HL-60 (cell line): ENCODE measurements at regions not wholly inside any gene's neighbourhood (a gene's known extent, or its start where the extent isn't known, plus 50 kb on each side); places are given as distances from the start of the nearest gene placed in this dataset.

Experiments used
- DNase-seq, 2 experiments: peaks; one replicate each; pipeline ENCODE4 v3.0.0-alpha.2; 2010 to 2020; ENCODE audit warnings: low read depth in 1 of 2, low spot score in 1 of 2
- H3K27ac ChIP-seq: fragments of 250-450 bp; sonication (Bioruptor Pico); replicated peaks from 2 replicates; pipeline ENCODE4 v1.5.1; 2020; ENCODE audit warnings: mild to moderate bottlenecking, moderate library complexity
- H3K27me3 ChIP-seq: fragments of 250-450 bp; sonication (Bioruptor Pico); 2 replicates; pipeline ENCODE4 v1.5.1; 2021; ENCODE audit warnings: mild to moderate bottlenecking, moderate library complexity; ENCODE audit not compliant: insufficient read depth, poor library complexity, severe bottlenecking
- H3K4me3 ChIP-seq: replicated peaks from 2 replicates; pipeline ENCODE4 v1.5.1; 2011; ENCODE audit warnings: mild to moderate bottlenecking, control low read depth, low read length; ENCODE audit not compliant: insufficient read depth
- GABPA ChIP-seq: IDR thresholded peaks from 2 replicates; pipeline ENCODE4 v1.6.1; 2012; ENCODE audit warnings: low read depth
- POLR2AphosphoS5 ChIP-seq: IDR thresholded peaks from 2 replicates; pipeline ENCODE4 v1.6.1; 2012; ENCODE audit warnings: low read depth
- REST ChIP-seq: IDR thresholded peaks from 2 replicates; pipeline ENCODE4 v1.6.1; 2012; ENCODE audit warnings: low read depth; ENCODE audit not compliant: insufficient replicate concordance
- SPI1 ChIP-seq: IDR thresholded peaks from 2 replicates; pipeline ENCODE4 v1.6.1; 2012; ENCODE audit warnings: low read depth, mild to moderate bottlenecking, borderline replicate concordance
- TF ChIP-seq, protein P1 (sequence below): IDR thresholded peaks from one replicate; pipeline ENCODE4 v1.5.1; 2011; ENCODE audit warnings: low read length, control low read depth, inconsistent platforms; ENCODE audit not compliant: insufficient read depth

DNA sequence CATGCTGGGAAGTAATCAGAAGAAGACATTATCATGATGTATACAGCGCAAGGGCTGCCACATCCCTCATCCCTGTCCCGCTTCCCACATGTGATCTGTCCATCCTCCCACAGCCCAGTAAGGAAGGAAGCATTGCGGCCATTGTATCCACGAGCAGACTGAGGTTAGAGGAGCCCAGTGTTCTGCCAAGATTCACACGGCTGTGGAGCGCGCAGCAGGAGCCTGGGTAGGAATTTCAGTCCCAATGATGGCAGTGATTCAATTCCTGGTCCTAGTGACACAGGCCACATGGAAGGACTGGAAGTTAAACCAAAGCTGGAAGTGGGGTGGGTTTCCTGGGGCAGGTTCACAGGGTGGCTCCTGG is 89.2 kb downstream of the RTL6 start:
- no peak overlapping the region for H3K4me3 ChIP-seq
- TF ChIP-seq GABPA (no peak), REST (no peak), POLR2AphosphoS5 (no peak), SPI1 (no peak)
- TF ChIP-seq, protein P1, sequence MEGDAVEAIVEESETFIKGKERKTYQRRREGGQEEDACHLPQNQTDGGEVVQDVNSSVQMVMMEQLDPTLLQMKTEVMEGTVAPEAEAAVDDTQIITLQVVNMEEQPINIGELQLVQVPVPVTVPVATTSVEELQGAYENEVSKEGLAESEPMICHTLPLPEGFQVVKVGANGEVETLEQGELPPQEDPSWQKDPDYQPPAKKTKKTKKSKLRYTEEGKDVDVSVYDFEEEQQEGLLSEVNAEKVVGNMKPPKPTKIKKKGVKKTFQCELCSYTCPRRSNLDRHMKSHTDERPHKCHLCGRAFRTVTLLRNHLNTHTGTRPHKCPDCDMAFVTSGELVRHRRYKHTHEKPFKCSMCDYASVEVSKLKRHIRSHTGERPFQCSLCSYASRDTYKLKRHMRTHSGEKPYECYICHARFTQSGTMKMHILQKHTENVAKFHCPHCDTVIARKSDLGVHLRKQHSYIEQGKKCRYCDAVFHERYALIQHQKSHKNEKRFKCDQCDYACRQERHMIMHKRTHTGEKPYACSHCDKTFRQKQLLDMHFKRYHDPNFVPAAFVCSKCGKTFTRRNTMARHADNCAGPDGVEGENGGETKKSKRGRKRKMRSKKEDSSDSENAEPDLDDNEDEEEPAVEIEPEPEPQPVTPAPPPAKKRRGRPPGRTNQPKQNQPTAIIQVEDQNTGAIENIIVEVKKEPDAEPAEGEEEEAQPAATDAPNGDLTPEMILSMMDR = no peak
- no peak overlapping the region for H3K27ac ChIP-seq
- peaks cover 2% of the 10 kb centered on the region for H3K27me3 ChIP-seq
- DNase-seq = no peak

DNA sequence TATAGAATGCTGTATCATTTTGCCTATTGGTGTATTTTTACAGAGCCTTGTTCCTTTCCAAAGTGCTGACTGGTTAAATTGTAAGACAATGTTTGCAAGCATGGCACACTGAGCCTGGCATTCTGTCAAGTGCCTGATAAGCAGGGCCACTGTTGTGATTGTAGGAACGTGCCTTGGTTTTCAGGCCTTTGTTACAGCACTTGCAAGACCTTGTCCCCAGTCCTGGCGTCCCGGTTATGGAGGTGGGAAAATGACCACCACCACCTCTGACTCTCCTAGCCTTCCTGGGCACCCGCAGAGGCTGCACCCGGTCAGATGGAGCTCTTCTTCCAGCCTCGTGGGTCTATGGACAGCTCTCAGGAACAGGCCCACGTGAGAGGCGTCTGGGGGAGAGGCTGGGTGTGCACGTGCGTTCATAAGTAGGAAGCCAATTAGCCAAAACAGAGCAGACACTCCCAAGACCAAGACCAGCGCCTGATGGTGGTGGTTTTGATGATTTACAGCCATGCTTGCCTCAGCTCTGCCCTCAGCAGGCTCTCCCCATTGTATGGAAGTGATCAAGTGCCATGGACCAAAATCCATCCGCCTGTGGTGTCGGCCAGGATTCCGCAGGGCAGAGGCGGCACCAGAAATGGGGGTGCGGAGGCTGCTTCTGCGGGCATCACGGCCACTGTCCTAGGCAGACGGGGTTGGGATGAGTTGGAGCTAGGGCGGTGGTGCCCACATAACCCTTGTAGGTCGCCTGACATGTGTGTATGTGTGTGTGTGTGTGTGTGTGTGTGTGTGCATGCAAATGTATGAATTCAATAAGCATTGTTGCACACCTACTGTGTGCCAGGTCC is 89.8 kb downstream of the RTL6 start:
- H3K27me3 ChIP-seq = peaks cover 2% of the 10 kb centered on the region
- DNase-seq = no peak
- H3K4me3 ChIP-seq = no peak overlapping the region
- H3K27ac ChIP-seq = no peak overlapping the region
- TF ChIP-seq REST = no peak
- no peak for TF ChIP-seq SPI1
- TF ChIP-seq POLR2AphosphoS5 = no peak
- TF ChIP-seq GABPA = no peak
- TF ChIP-seq, protein P1 = no peak

DNA sequence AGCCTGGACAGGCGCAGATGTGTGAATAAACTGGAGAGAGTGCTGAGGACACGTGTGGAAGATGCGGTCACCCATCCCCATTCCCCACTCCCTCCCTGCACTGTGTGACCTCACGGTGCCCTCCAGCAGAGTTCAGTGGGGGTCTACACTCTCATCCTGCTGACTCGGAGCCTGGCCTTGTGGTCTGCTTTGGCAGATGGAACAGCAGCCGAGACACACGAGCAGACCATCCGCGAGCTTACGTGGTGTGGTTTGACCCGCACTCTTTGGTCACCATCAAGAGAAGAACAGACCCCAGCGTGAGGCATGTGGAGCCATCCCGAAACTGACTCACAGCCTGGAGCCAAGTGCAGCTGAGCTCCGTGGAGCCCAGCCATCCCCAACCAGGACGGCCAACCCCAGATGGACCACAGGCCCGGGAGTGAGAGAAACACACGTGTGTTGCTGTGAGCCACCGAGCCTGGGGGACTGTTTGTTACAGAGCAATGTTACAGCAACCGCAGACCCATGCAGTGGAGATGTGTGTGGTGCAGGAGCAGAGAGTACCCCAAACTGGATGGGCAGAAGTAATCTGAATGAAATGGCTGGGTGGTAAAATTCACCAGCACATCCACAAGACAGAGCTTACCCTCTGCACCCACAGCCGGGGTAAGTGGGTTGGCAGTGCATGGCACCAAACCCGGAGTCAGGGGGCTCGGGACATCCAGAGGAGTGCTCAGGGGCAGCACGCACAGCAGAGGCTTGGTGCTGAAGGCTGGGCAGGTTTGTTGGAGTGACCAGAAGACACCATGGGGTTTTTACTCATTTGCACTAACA is 90.7 kb downstream of the RTL6 start:
- Histone ChIP-seq H3K27ac (no peak overlapping the region), H3K4me3 (no peak overlapping the region), H3K27me3 (peaks cover 2% of the 10 kb centered on the region)
- TF ChIP-seq GABPA (no peak), REST (no peak), SPI1 (no peak), POLR2AphosphoS5 (no peak)
- TF ChIP-seq, protein P1 = no peak
- no peak for DNase-seq
